Right lobe of liver (tissue), 6 donors: ENCODE measurements at regions not wholly inside any gene's neighbourhood (a gene's known extent, or its start where the extent isn't known, plus 50 kb on each side); places are given as distances from the start of the nearest gene placed in this dataset.

ENCODE experiments used
- ATAC-seq, 4 donors: fragments of 200-7000 bp; cut with Tn5 transposase; one replicate each; pipeline ENCODE4 v1.9.1; 2020; ENCODE audit warnings: mild to moderate bottlenecking in 4 of 4, moderate library complexity in 4 of 4
- DNase-seq, 3 donors: peaks; one replicate each; pipeline ENCODE4 v3.0.0-alpha.2; 2020
- H3K27ac ChIP-seq, 3 donors: fragments of 200-600 bp; one replicate each; pipeline ENCODE4 v1.8.0; 2022
- H3K27me3 ChIP-seq, 2 donors: fragments of 200-600 bp; one replicate each; pipeline ENCODE4 v1.8.0; 2022
- H3K36me3 ChIP-seq, 4 donors: fragments of 200-600 bp; sonication (generic) in 1 of 4; one replicate each; pipeline versions ENCODE4 v1.5.1 to v1.8.0; 2017 to 2022; ENCODE audit warnings: control low read depth in 1 of 4
- H3K4me1 ChIP-seq, 4 donors: fragments of 200-600 bp; sonication (generic) in 1 of 4; one replicate each; pipeline versions ENCODE4 v1.5.1 to v1.8.0; 2017 to 2022; ENCODE audit warnings: control low read depth in 1 of 4
- H3K4me3 ChIP-seq, 3 donors: fragments of 200-600 bp; one replicate each; pipeline ENCODE4 v1.8.0; 2022
- H3K9me3 ChIP-seq, 4 donors: fragments of 200-600 bp; sonication (generic) in 1 of 4; one replicate each; pipeline versions ENCODE4 v1.5.1 to v1.8.0; 2017 to 2022; ENCODE audit warnings: control low read depth in 1 of 4
- CTCF ChIP-seq, 4 donors: fragments of 200-600 bp in 3 of 4; fragments of 450-650 bp in 1 of 4; IDR thresholded peaks; one replicate each; pipeline versions ENCODE4 v1.5.1 to v1.8.0; 2016 to 2022; ENCODE audit warnings: antibody characterized with exemption in 4 of 4, mild to moderate bottlenecking in 2 of 4
- POLR2A ChIP-seq: fragments of 450-650 bp; IDR thresholded peaks from one replicate; pipeline ENCODE4 v1.6.1; 2017; ENCODE audit warnings: antibody characterized with exemption, mild to moderate bottlenecking
- WGBS: methylation state at CpG from one replicate; pipeline ENCODE4 v1.1.6; 2018; ENCODE audit warnings: low coverage, low lambda C conversion rate; ENCODE audit not compliant: insufficient coverage; ENCODE audit errors: missing lambda C conversion rate; 5-methylcytosine and 5-hydroxymethylcytosine counted together
- intact Hi-C, 2 donors: fragments of 100-400 bp; cut with DNase I; formaldehyde crosslinking; loops; one replicate each; pipeline versions ENCODE4 v1.11.2 to v1.14.1; 2022
- donor health status: DM: no; HTN: yes; CAD: no.
- donor health status: DM: no; HTN: no; CAD: no.
- donor health status: DM: no; HTN: no; CAD: no.
- donor health status: DM: no; HTN: yes; CAD: no.
- donor health status: DM: no; HTN: yes; CAD: no.

- Histone ChIP-seq H3K27me3 (no peaks in the 10 kb centered on the region), H3K4me1 (no peaks in the 10 kb centered on the region), H3K36me3 (no peaks in the 10 kb centered on the region), H3K9me3 (no peaks in the 10 kb centered on the region), H3K4me3 (no peak overlapping the region), H3K27ac (no peak overlapping the region)
- ATAC-seq (no peak), DNase-seq (no peak)
- TF ChIP-seq POLR2A: no peak
- no peak for TF ChIP-seq CTCF (IDR thresholded peaks at IDR 0.05)
- 67% methylated on average over 4 of the region's 4 CpGs for WGBS
- intact Hi-C loops: no loop called here
Observed at GRCh38 chr10:4025339-4025738, 240.3 kb upstream of the KLF6 start.

GRCh38 chr10:4024516-4025245 is 239.7 kb upstream of the KLF6 start:
- no peaks in the 10 kb centered on the region for H3K9me3 ChIP-seq
- H3K4me1 ChIP-seq: no peaks in the 10 kb centered on the region
- intact Hi-C loops: no loop called here
- DNase-seq (no peak), ATAC-seq (no peak)
- no peak overlapping the region for H3K4me3 ChIP-seq
- H3K27ac ChIP-seq: no peak overlapping the region
- no peaks in the 10 kb centered on the region for H3K36me3 ChIP-seq
- WGBS: 63% methylated on average over 11 of the region's 14 CpGs
- H3K27me3 ChIP-seq: no peaks in the 10 kb centered on the region
- TF ChIP-seq CTCF (IDR thresholded peaks at IDR 0.05): no peak
- no peak for TF ChIP-seq POLR2A

GRCh38 chr10:4024027-4024426 is 239.0 kb upstream of the KLF6 start:
- Histone ChIP-seq H3K27ac (no peak overlapping the region), H3K4me1 (no peaks in the 10 kb centered on the region), H3K27me3 (no peaks in the 10 kb centered on the region), H3K4me3 (no peak overlapping the region), H3K36me3 (no peaks in the 10 kb centered on the region), H3K9me3 (no peaks in the 10 kb centered on the region)
- no peak for ATAC-seq
- intact Hi-C loops: no loop called here
- DNase-seq: no peak
- TF ChIP-seq CTCF (IDR thresholded peaks at IDR 0.05): no peak
- TF ChIP-seq POLR2A: no peak
- 74% methylated on average over 11 of the region's 17 CpGs for WGBS

GRCh38 chr10:4022473-4022872 is 237.5 kb upstream of the KLF6 start:
- intact Hi-C loops: no loop called here
- Histone ChIP-seq H3K27me3 (no peaks in the 10 kb centered on the region), H3K36me3 (no peaks in the 10 kb centered on the region), H3K9me3 (no peaks in the 10 kb centered on the region), H3K4me3 (no peak overlapping the region), H3K4me1 (no peaks in the 10 kb centered on the region), H3K27ac (no peak overlapping the region)
- DNase-seq: no peak
- 62% methylated on average over 7 of the region's 7 CpGs for WGBS
- no peak for ATAC-seq
- TF ChIP-seq CTCF (IDR thresholded peaks at IDR 0.05): no peak
- TF ChIP-seq POLR2A: no peak
